ENCODE measurements at regions not wholly inside any gene's neighbourhood (a gene's known extent, or its start where the extent isn't known, plus 50 kb on each side); places are given as distances from the start of the nearest gene placed in this dataset.

- TF ChIP-seq EZH2 (IDR thresholded peaks at IDR 0.05; ENCODE audit: borderline replicate concordance, low read depth, low read length, poor library complexity, severe bottlenecking) (no peak), CTCF (conservative IDR thresholded peaks at IDR 0.05; ENCODE audit: low read depth, low read length) (no peak)
- Histone ChIP-seq H3K4me3 (ENCODE audit: low read depth, low read length, poor library complexity, severe bottlenecking) (no peak overlapping the region), H3K27me3 (replicated peaks; ENCODE audit: insufficient read depth, low read depth, low read length, poor library complexity) (no peaks in the 10 kb centered on the region), H3K36me3 (ENCODE audit: insufficient read depth, low read length, poor library complexity, severe bottlenecking) (no peaks in the 10 kb centered on the region), H3K27ac (ENCODE audit: low read depth, low read length, poor library complexity, severe bottlenecking) (no peak overlapping the region), H3K9me3 (ENCODE audit: low read depth, low read length, poor library complexity, severe bottlenecking) (no peaks in the 10 kb centered on the region), H3K4me1 (ENCODE audit: insufficient read depth, low read length, poor library complexity, severe bottlenecking) (no peaks in the 10 kb centered on the region)
- ChIA-PET CTCF (no interaction called here), POLR2A (ENCODE audit: low non-redundant PET) (no interaction called here)
- no TSS peak for BruUV-seq (replicated peaks)
- intact Hi-C loops (cut with micrococcal nuclease; ENCODE audit: unreplicated experiment) = no loop called here
- no peak for DNase-seq (ENCODE audit: low spot score)
These were observed 527.2 kb upstream of the FAM98A start for GRCh38 chr2:34126279-34126678.

GRCh38 chr2:34123996-34124785 is 525.1 kb upstream of the FAM98A start:
- Histone ChIP-seq H3K36me3 (ENCODE audit: insufficient read depth, low read length, poor library complexity, severe bottlenecking) (no peaks in the 10 kb centered on the region), H3K27ac (ENCODE audit: low read depth, low read length, poor library complexity, severe bottlenecking) (no peak overlapping the region), H3K27me3 (replicated peaks; ENCODE audit: insufficient read depth, low read depth, low read length, poor library complexity) (no peaks in the 10 kb centered on the region), H3K4me1 (ENCODE audit: insufficient read depth, low read length, poor library complexity, severe bottlenecking) (no peaks in the 10 kb centered on the region), H3K4me3 (ENCODE audit: low read depth, low read length, poor library complexity, severe bottlenecking) (no peak overlapping the region), H3K9me3 (ENCODE audit: low read depth, low read length, poor library complexity, severe bottlenecking) (no peaks in the 10 kb centered on the region)
- TF ChIP-seq EZH2 (IDR thresholded peaks at IDR 0.05; ENCODE audit: borderline replicate concordance, low read depth, low read length, poor library complexity, severe bottlenecking) (no peak), CTCF (conservative IDR thresholded peaks at IDR 0.05; ENCODE audit: low read depth, low read length) (no peak)
- no peak for DNase-seq (ENCODE audit: low spot score)
- no TSS peak for BruUV-seq (replicated peaks)
- intact Hi-C loops (cut with micrococcal nuclease; ENCODE audit: unreplicated experiment) = no loop called here
- POLR2A ChIA-PET (ENCODE audit: low non-redundant PET) = no interaction called here
- CTCF ChIA-PET = no interaction called here

- BruUV-seq (replicated peaks) = no TSS peak
- no peak overlapping the region for H3K27ac ChIP-seq (ENCODE audit: low read depth, low read length, poor library complexity, severe bottlenecking)
These were observed 522.0 kb upstream of the FAM98A start for GRCh38 chr2:34121076-34121475.

More at GRCh38 chr2:34121076-34121475, 522.0 kb upstream of the FAM98A start:
- no peaks in the 10 kb centered on the region for H3K36me3 ChIP-seq (ENCODE audit: insufficient read depth, low read length, poor library complexity, severe bottlenecking)
- H3K9me3 ChIP-seq (ENCODE audit: low read depth, low read length, poor library complexity, severe bottlenecking) = no peaks in the 10 kb centered on the region
- ChIA-PET CTCF (no interaction called here), POLR2A (ENCODE audit: low non-redundant PET) (no interaction called here)
- no peak for TF ChIP-seq EZH2 (IDR thresholded peaks at IDR 0.05; ENCODE audit: borderline replicate concordance, low read depth, low read length, poor library complexity, severe bottlenecking)
- TF ChIP-seq CTCF (conservative IDR thresholded peaks at IDR 0.05; ENCODE audit: low read depth, low read length) = no peak
- H3K4me1 ChIP-seq (ENCODE audit: insufficient read depth, low read length, poor library complexity, severe bottlenecking) = no peaks in the 10 kb centered on the region
- intact Hi-C loops (cut with micrococcal nuclease; ENCODE audit: unreplicated experiment) = no loop called here
- no peak overlapping the region for H3K4me3 ChIP-seq (ENCODE audit: low read depth, low read length, poor library complexity, severe bottlenecking)
- no peaks in the 10 kb centered on the region for H3K27me3 ChIP-seq (replicated peaks; ENCODE audit: insufficient read depth, low read depth, low read length, poor library complexity)
- DNase-seq (ENCODE audit: low spot score) = no peak
